Nephron progenitor cell (in vitro differentiated cells): ENCODE measurements at regions not wholly inside any gene's neighbourhood (a gene's known extent, or its start where the extent isn't known, plus 50 kb on each side); places are given as distances from the start of the nearest gene placed in this dataset.
"Not testable (repeated sequence)": the region's sequence is repeated elsewhere in the genome, so short reads cannot be mapped to it uniquely, and the experiment has no call there.

Experiments used
- DNase-seq: peaks from one replicate; pipeline ENCODE4 v3.0.0; 2021
- H3K27ac Mint-ChIP-seq: 2 replicates; pipeline ENCODE4 v1.8.0; 2021; ENCODE audit warnings: mild to moderate bottlenecking, moderate library complexity, mixed read lengths
- H3K27me3 Mint-ChIP-seq: 2 replicates; pipeline ENCODE4 v1.8.0; 2021; ENCODE audit warnings: mild to moderate bottlenecking, low read depth, mixed read lengths; ENCODE audit not compliant: poor library complexity
- H3K36me3 Mint-ChIP-seq: 2 replicates; pipeline ENCODE4 v1.8.0; 2021; ENCODE audit warnings: low read depth, mixed read lengths
- H3K4me1 Mint-ChIP-seq: 2 replicates; pipeline ENCODE4 v1.8.0; 2021; ENCODE audit warnings: mixed read lengths
- H3K4me3 Mint-ChIP-seq: 2 replicates; pipeline ENCODE4 v1.8.0; 2021; ENCODE audit warnings: mild to moderate bottlenecking, moderate library complexity, mixed read lengths
- H3K9me3 Mint-ChIP-seq: 2 replicates; pipeline ENCODE4 v1.8.0; 2021; ENCODE audit warnings: mild to moderate bottlenecking, moderate library complexity, mixed read lengths
- TF ChIP-seq, protein P1 (sequence below): fragments of 200-600 bp; sonication (generic); IDR thresholded peaks from 2 replicates; pipeline ENCODE4 v1.5.0; 2021; ENCODE audit warnings: antibody characterized with exemption

DNA sequence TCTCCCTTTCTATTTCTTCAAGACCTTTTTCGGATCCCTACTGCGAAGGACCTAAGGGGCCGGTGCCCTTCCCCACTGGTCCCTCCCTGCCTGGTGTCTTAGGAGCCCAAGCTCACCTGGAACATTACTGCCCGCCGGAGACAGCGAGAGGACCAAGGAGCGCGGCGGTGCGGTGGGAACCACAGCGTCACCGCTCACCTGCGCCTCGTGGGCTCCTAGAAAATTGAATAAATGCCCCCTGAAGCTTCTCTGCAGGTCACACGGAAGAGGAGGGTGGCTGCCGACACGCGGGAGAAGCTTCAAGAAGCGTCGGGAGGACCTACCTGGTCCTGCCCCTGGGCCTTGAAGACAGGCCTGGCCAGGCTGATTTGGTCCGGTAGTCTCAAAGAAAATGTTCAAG is 65.2 kb downstream of the PPIAL4A start:
- peaks cover 34% of the 10 kb centered on the region for H3K36me3 Mint-ChIP-seq
- DNase-seq: no peak
- H3K27me3 Mint-ChIP-seq: no peaks in the 10 kb centered on the region
- TF ChIP-seq, protein P1, sequence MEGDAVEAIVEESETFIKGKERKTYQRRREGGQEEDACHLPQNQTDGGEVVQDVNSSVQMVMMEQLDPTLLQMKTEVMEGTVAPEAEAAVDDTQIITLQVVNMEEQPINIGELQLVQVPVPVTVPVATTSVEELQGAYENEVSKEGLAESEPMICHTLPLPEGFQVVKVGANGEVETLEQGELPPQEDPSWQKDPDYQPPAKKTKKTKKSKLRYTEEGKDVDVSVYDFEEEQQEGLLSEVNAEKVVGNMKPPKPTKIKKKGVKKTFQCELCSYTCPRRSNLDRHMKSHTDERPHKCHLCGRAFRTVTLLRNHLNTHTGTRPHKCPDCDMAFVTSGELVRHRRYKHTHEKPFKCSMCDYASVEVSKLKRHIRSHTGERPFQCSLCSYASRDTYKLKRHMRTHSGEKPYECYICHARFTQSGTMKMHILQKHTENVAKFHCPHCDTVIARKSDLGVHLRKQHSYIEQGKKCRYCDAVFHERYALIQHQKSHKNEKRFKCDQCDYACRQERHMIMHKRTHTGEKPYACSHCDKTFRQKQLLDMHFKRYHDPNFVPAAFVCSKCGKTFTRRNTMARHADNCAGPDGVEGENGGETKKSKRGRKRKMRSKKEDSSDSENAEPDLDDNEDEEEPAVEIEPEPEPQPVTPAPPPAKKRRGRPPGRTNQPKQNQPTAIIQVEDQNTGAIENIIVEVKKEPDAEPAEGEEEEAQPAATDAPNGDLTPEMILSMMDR: no peak
- H3K27ac Mint-ChIP-seq: no peak overlapping the region
- peaks cover 30% of the 10 kb centered on the region for H3K9me3 Mint-ChIP-seq
- H3K4me1 Mint-ChIP-seq: peaks cover 4% of the 10 kb centered on the region
- H3K4me3 Mint-ChIP-seq: no peak overlapping the region

DNA sequence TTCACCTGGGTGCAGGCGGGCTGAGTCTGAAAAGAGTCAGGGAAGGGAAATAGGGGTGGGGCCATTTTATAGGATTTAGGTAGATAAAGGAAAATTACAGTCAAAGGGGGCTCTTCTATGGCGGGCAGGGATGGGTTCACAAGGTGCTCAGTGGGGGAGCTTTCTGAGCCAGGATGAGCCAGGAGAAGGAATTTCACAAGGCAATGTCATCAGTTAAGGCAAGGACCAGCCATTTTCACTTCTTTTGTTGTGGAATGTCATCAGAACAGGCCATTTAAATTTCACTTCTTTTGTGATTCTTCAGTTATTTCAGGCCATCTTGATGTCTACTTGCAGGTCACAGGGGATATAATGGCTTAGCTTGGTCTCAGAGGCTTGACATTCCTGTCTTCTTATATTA is 66.4 kb downstream of the PPIAL4A start:
- DNase-seq, H3K27me3 Mint-ChIP-seq, H3K4me1 Mint-ChIP-seq, H3K27ac Mint-ChIP-seq, H3K4me3 Mint-ChIP-seq: not testable (repeated sequence)
- peaks cover 34% of the 10 kb centered on the region for H3K36me3 Mint-ChIP-seq
- H3K9me3 Mint-ChIP-seq: peaks cover 27% of the 10 kb centered on the region

DNA sequence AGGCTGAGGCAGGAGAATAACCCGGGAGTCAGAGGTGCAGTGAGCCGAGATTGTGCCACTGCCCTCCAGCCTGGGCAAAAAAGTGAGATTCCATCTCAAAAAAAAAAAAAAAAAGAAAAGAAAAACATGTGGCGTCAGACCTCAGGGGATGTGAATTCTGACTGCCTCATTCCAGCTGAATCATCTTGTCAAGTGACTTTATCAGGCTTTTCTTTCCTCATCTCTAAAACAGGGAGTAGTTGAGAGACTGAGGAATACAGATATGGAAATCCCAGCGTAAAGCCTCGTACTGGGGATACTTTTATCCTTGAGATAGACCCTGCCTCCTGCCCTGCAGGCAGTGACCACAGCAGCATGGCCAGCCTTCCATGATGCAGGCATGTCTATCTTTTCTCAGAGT is 76.4 kb downstream of the PPIAL4A start:
- H3K9me3 Mint-ChIP-seq, H3K4me3 Mint-ChIP-seq, DNase-seq, H3K36me3 Mint-ChIP-seq, H3K4me1 Mint-ChIP-seq, H3K27me3 Mint-ChIP-seq, H3K27ac Mint-ChIP-seq: not testable (repeated sequence)

DNA sequence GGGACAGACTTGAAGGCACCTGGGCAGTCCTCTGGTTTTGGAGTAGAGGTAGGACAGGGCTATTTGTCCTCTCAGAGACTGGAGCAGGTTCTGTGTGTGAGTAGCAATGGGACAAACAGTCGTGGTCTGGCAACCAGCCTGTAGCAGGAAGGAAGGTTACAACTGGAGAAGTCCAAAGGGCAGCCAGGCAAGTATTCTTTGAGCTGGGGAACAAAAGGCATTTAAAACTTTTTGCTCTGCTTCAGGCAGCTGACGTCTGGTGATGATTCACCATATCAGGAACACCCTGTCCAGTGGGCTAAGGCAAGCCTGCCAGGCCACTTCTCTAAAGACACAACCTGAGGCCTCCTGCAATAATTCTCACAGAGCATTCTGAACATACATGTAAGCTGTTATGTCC is 83.3 kb downstream of the PPIAL4A start:
- not testable (repeated sequence) for DNase-seq, H3K27ac Mint-ChIP-seq

DNA sequence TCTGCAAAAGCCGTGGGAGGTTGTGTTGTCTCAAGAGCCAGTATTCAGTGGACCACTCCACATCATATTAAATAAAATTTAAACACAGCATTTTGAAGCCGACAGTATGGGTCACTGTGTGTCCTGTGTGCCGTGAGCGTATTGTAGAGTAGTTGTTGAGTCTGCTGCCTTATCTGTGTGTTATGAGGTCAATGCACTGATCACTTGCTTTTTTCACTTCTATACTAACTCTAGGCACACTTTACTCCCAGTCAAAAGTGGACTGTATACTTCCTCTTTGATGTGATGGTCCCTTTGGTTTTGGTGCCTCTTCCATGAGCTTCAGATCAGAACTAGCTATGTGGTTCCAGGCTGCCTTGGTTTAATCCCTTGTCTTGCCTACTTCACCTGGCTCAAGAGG is 84.3 kb downstream of the PPIAL4A start:
- not testable (repeated sequence) for H3K27ac Mint-ChIP-seq, H3K27me3 Mint-ChIP-seq, H3K4me1 Mint-ChIP-seq, DNase-seq, H3K36me3 Mint-ChIP-seq, H3K9me3 Mint-ChIP-seq, H3K4me3 Mint-ChIP-seq

More for the DNA sequence above, 83.3 kb downstream of the PPIAL4A start:
- not testable (repeated sequence) for H3K9me3 Mint-ChIP-seq, H3K27me3 Mint-ChIP-seq, H3K36me3 Mint-ChIP-seq, H3K4me3 Mint-ChIP-seq, H3K4me1 Mint-ChIP-seq

DNA sequence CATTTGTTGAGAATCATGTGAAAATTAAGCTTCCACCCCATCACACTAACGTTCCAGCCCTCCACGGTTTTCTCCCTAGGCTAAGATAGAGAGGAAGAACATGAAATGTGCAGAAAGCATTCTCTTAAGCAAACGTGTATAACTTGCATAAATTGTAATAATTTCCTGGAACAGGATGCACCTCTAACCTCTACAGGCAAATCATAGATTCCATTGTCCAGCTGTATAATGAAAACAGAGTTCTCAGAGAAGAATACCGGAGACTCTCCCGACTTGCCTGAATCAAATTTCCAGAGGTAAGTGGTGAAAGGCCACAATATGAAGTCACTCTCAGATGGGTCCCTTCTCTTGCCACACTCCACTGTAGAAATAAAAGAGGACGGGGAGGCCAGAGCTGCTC is 87.7 kb downstream of the PPIAL4A start:
- not testable (repeated sequence) for H3K4me1 Mint-ChIP-seq, H3K9me3 Mint-ChIP-seq, DNase-seq, H3K27ac Mint-ChIP-seq, H3K4me3 Mint-ChIP-seq, H3K27me3 Mint-ChIP-seq, H3K36me3 Mint-ChIP-seq

DNA sequence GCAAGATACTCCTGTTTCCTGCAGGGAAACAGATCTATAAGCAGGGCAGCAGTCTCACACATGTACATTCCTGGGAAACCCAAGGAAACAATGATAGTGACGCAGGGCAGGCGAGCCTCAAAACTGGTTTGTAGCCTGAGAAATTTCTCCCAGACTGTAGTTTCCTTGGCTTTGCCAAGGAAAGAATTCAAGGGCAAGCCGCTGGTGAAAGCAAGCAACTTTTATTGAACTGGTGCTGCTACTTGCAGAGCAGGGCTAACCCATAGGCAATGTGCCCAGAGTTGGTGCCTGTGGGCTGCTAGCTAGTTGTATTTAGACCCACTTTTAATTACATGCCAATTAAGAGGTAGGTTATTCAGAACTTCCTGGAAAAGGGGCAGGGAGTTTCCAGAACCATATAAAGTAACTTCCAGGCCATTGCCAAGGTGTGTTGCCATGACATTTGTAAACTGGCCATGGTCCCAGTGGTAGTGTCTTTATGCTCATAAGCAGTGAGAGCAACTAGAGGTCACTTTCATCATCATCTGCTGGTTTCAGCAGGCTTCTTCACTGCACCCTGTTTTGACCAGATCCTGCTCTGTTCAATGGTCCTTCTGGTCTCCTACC is 92.0 kb downstream of the PPIAL4A start:
- not testable (repeated sequence) for H3K4me1 Mint-ChIP-seq, H3K36me3 Mint-ChIP-seq, DNase-seq, H3K27ac Mint-ChIP-seq, H3K27me3 Mint-ChIP-seq, H3K4me3 Mint-ChIP-seq, H3K9me3 Mint-ChIP-seq

DNA sequence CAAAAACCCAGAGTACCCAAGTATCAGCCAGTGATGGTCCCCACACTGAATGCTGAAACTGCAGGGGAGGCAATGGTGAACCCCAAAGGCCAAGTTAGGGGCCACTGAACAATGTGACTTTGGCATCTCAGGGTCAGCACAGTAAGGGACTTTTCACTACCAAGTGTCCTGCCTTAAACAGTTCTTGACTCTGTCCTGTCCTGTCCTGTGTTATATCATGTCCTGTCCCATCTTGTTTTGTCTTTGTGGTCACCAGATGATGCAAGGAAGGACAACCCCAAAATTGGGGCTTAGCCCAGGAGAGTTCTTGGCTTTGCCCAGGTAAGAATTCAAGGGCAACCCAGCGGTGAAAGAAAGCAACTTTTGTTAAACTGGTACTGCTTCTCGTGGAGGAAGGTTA is 105.0 kb downstream of the PPIAL4A start:
- not testable (repeated sequence) for DNase-seq, H3K9me3 Mint-ChIP-seq, H3K27ac Mint-ChIP-seq, H3K4me3 Mint-ChIP-seq, H3K4me1 Mint-ChIP-seq, H3K36me3 Mint-ChIP-seq, H3K27me3 Mint-ChIP-seq

DNA sequence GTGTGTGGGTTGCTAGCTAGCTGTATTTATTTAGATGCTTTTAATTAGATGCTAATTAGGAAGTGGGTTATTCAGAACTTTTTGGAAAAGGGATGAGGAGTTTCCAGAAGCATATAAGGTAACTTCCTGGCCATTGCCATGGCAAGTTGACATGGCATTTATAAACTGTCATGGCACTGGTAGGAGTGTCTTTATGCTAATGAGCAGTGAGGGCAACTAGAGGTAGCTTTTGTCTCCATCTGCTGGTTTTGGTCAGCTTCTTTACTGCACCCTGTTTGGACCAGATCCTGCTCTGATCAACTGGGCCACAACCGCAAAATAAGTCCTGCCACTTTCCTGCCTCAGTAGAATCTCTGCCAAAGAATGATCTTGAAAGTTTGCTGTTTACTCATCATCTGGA is 105.5 kb downstream of the PPIAL4A start:
- H3K27me3 Mint-ChIP-seq, H3K27ac Mint-ChIP-seq, H3K4me3 Mint-ChIP-seq, H3K36me3 Mint-ChIP-seq, DNase-seq, H3K9me3 Mint-ChIP-seq, H3K4me1 Mint-ChIP-seq: not testable (repeated sequence)

DNA sequence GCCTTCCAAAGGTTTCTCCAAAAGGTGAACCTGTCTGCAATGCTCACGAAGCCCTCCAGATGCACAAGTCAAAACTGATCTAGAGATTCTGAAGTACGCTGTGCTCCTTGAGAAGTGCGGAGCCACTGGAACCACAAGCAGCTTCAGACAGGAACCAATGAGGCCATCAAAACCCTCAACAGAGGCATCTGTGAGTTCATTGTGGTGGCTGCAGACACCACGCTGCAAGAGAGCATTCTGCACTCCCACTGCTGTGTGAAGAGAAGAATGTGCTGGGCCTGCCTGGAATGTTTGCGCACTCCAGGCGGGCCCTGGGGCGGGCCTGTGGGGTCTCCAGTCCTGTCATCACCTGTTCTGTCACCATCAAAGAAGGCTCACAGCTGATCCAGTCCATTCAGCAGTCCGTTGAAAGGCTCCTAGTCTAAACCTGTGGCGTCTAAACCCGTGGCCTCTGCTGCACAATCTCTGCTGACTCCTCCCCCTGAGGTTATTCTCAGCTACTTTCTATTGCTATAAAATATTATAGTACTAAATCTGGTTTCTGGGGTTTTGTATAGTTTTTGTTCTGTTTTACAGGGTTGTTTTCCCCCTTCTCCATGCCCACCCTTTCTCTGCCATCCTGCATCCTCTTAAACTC is 111.6 kb downstream of the PPIAL4A start:
- H3K4me1 Mint-ChIP-seq: not testable (repeated sequence)

DNA sequence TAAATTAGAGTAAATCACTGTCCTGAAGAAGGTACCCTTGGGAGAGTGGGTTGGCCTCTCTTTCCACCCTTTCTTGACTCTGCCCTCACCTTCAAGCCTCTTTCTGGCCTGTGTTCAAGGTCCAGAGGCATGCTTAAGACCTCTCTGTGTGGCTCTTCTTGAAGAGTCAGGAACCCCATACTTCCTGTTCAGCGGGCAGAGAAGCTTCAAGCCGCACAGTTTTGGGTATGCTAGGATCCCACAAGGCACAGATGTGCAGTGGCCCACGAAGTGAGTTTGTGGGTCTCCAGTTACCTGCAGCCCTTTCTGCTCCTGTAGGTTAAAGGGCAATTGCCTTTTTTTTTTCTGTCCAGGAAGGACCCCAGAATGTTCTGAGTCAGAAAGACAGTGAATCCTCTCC is 113.7 kb downstream of the PPIAL4A start:
- not testable (repeated sequence) for DNase-seq, H3K27ac Mint-ChIP-seq

More for the DNA sequence above, 111.6 kb downstream of the PPIAL4A start:
- H3K27ac Mint-ChIP-seq, H3K4me3 Mint-ChIP-seq, H3K9me3 Mint-ChIP-seq, H3K27me3 Mint-ChIP-seq, H3K36me3 Mint-ChIP-seq, DNase-seq: not testable (repeated sequence)

DNA sequence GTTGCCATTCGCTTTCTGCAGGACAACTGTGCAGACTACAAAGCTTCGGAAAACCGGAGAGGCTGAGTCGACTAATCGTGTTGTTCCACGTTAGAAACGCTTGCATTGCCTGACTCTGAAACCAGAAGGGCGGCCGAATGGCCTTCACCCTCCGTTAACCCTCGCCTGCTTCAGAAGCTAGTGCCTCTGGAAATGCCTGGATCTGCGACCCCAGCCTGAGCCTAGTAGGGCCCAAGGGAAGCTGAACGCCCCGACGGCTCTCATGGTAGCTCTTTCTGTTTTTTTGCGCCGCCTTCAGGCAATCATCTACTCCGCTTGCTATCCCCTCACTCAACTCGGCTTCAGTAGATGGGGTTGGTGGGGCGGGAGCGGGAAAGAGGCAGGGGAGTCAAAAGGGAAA is 117.3 kb downstream of the PPIAL4A start:
- Mint-ChIP-seq H3K27me3 (peaks cover 30% of the 10 kb centered on the region), H3K4me3 (peak overlapping the region; percentile 28), H3K9me3 (peaks cover 17% of the 10 kb centered on the region)
- H3K27ac Mint-ChIP-seq, DNase-seq, H3K4me1 Mint-ChIP-seq, H3K36me3 Mint-ChIP-seq: not testable (repeated sequence)

More for the DNA sequence above, 113.7 kb downstream of the PPIAL4A start:
- not testable (repeated sequence) for H3K4me1 Mint-ChIP-seq, H3K4me3 Mint-ChIP-seq, H3K36me3 Mint-ChIP-seq
- H3K27me3 Mint-ChIP-seq: peaks cover 15% of the 10 kb centered on the region
- peaks cover 14% of the 10 kb centered on the region for H3K9me3 Mint-ChIP-seq

DNA sequence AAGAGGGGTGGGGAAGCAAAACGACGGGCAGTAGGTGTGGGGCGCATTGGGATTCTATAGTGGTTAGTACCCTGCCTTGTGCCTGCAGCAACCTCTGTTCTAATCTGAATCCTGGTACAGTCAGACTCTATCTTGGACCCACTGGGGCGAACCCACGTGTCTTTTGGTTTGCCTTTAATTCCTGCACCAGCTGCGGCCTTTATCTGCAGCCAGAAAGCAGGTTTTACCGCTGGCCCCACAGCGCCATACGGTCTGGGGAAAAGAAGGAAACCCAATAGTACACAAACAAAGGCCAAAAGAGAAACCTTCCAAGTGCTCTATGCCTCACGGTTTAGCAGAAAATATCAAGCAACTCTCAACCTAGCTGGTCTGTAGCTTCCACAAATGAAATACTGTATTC is 118.2 kb downstream of the PPIAL4A start:
- H3K9me3 Mint-ChIP-seq: peaks cover 17% of the 10 kb centered on the region
- peaks cover 30% of the 10 kb centered on the region for H3K27me3 Mint-ChIP-seq
- H3K4me3 Mint-ChIP-seq: peak overlapping the region; percentile 63
- H3K4me1 Mint-ChIP-seq, H3K36me3 Mint-ChIP-seq, DNase-seq: not testable (repeated sequence)
- H3K27ac Mint-ChIP-seq: peak overlapping the region; percentile 53
